B cell (primary cell): ENCODE measurements at regions not wholly inside any gene's neighbourhood (a gene's known extent, or its start where the extent isn't known, plus 50 kb on each side); places are given as distances from the start of the nearest gene placed in this dataset.

ENCODE experiments used
- ATAC-seq: fragments of 200-7000 bp; cut with Tn5 transposase; one replicate; pipeline ENCODE4 v1.10.0; 2021; ENCODE audit warnings: low read depth, mild to moderate bottlenecking, moderate number of reproducible peaks, moderate library complexity
- CTCF ChIA-PET: fragments of 350-600 bp; sonication (Branson Sonifier 250); formaldehyde crosslinking; loops from one replicate; lab custom pipeline; 2021; ENCODE audit warnings: antibody characterized with exemption, inconsistent platforms; lab: Charles Lee
- POLR2A ChIA-PET: fragments of 350-600 bp; sonication (Branson Sonifier 250); formaldehyde crosslinking; loops from one replicate; lab custom pipeline; 2021; ENCODE audit warnings: antibody characterized with exemption; lab: Charles Lee
- DNase-seq: peaks from one replicate; pipeline ENCODE4 v3.0.0; 2013
- H2AFZ ChIP-seq: 2 replicates; pipeline ENCODE4 v1.6.1; 2012; ENCODE audit warnings: mild to moderate bottlenecking, low read depth, low read length; ENCODE audit not compliant: insufficient read depth, poor library complexity, severe bottlenecking
- H3K27ac ChIP-seq, 2 donors: 1 replicate in 1 of 2; 2 replicates in 1 of 2; pipeline ENCODE4 v1.5.1; 2012 to 2013; ENCODE audit warnings: low read length in 2 of 2, mild to moderate bottlenecking in 2 of 2, moderate library complexity in 1 of 2
- H3K27me3 ChIP-seq, 4 experiments: fragments of 200-600 bp in 1 of 4; sonication (generic) in 1 of 4; replicated peaks in 1 of 4; 1 replicate in 2 of 4; 2 replicates in 2 of 4; pipeline versions ENCODE4 v1.6.1 to v1.7.0; 2013 to 2016; ENCODE audit warnings: low read length in 3 of 4, mild to moderate bottlenecking in 2 of 4, mixed read lengths in 1 of 4, moderate library complexity in 1 of 4; ENCODE audit not compliant: insufficient read depth in 4 of 4, control insufficient read depth in 3 of 4; ENCODE audit errors: control extremely low read depth in 1 of 4
- H3K36me3 ChIP-seq, 2 experiments: replicated peaks in 1 of 2; 1 replicate in 1 of 2; 2 replicates in 1 of 2; pipeline versions ENCODE4 v1.6.1 to v1.7.1; 2013; ENCODE audit warnings: low read length in 1 of 2; ENCODE audit not compliant: insufficient read depth in 2 of 2, control insufficient read depth in 1 of 2; ENCODE audit errors: control extremely low read depth in 1 of 2, extremely low read depth in 1 of 2
- H3K4me1 ChIP-seq, 2 donors: fragments of 200-600 bp in 1 of 2; sonication (generic) in 1 of 2; 1 replicate in 1 of 2; 2 replicates in 1 of 2; pipeline versions ENCODE4 v1.5.1 to v1.6.1; 2013 to 2017; ENCODE audit warnings: low read length in 2 of 2; ENCODE audit not compliant: control insufficient read depth in 2 of 2, insufficient read depth in 2 of 2
- H3K4me2 ChIP-seq: replicated peaks from 2 replicates; pipeline ENCODE3; 2012; ENCODE audit warnings: mild to moderate bottlenecking, low read depth, low read length; ENCODE audit not compliant: poor library complexity, severe bottlenecking
- H3K4me3 ChIP-seq, 5 experiments: fragments of 200-600 bp in 1 of 5; sonication (generic) in 1 of 5; 1 replicate in 3 of 5; 2 replicates in 2 of 5; pipeline versions ENCODE4 v1.5.1 to v1.7.0; 2011 to 2016; ENCODE audit warnings: low read length in 4 of 5, mild to moderate bottlenecking in 4 of 5, low read depth in 2 of 5, control low read depth in 1 of 5, moderate library complexity in 1 of 5; ENCODE audit not compliant: insufficient read depth in 1 of 5; ENCODE audit errors: control extremely low read depth in 1 of 5, extremely low read depth in 1 of 5
- H3K79me2 ChIP-seq: fragments of 200-600 bp; sonication (generic); one replicate; pipeline ENCODE4 v1.6.0; 2016; ENCODE audit warnings: low read length; ENCODE audit not compliant: control insufficient read depth, insufficient read depth
- H3K9ac ChIP-seq: fragments of 200-600 bp; sonication (generic); 2 replicates; pipeline ENCODE4 v1.6.1; 2017; ENCODE audit warnings: mild to moderate bottlenecking, low read length, moderate library complexity
- H3K9me3 ChIP-seq, 3 donors: one replicate each; pipeline versions ENCODE4 v1.6.1 to v1.7.1; 2013; ENCODE audit warnings: low read length in 2 of 3; ENCODE audit not compliant: control insufficient read depth in 2 of 3, insufficient read depth in 1 of 3; ENCODE audit errors: control extremely low read depth in 1 of 3
- H4K20me1 ChIP-seq: 2 replicates; pipeline ENCODE4 v1.6.0; 2012; ENCODE audit warnings: mild to moderate bottlenecking, low read length; ENCODE audit not compliant: insufficient read depth, control insufficient read depth, poor library complexity, severe bottlenecking
- H3K27ac Mint-ChIP-seq: one replicate; pipeline ENCODE4 v1.8.0; 2021; ENCODE audit warnings: mixed read lengths
- H3K27me3 Mint-ChIP-seq: one replicate; pipeline ENCODE4 v1.8.0; 2021; ENCODE audit warnings: mixed read lengths
- H3K4me1 Mint-ChIP-seq: one replicate; pipeline ENCODE4 v1.8.0; 2021; ENCODE audit warnings: mixed read lengths
- H3K4me3 Mint-ChIP-seq: one replicate; pipeline ENCODE4 v1.8.0; 2021; ENCODE audit warnings: mixed read lengths
- H3K9me3 Mint-ChIP-seq: one replicate; pipeline ENCODE4 v1.8.0; 2022; ENCODE audit warnings: mixed read lengths; ENCODE audit not compliant: insufficient read depth
- EZH2 ChIP-seq: IDR thresholded peaks from 2 replicates; pipeline ENCODE4 v1.6.1; 2012; ENCODE audit warnings: borderline replicate concordance, low read depth, mild to moderate bottlenecking, moderate library complexity, low read length; ENCODE audit not compliant: insufficient read depth, poor library complexity, severe bottlenecking
- WGBS: methylation state at CpG from one replicate; pipeline ENCODE4 v1.1.5; 2013; ENCODE audit warnings: missing lambda C conversion rate; ENCODE audit not compliant: insufficient coverage; 5-methylcytosine and 5-hydroxymethylcytosine counted together
- intact Hi-C: fragments of 100-400 bp; cut with micrococcal nuclease; formaldehyde crosslinking; loops from one replicate; pipeline ENCODE4 v1.10.0; 2022
- TF ChIP-seq, protein P1 (sequence below): fragments of 200-600 bp; IDR thresholded peaks from one replicate; pipeline ENCODE4 v1.8.0; 2022; ENCODE audit warnings: antibody characterized with exemption, mild to moderate bottlenecking

DNA sequence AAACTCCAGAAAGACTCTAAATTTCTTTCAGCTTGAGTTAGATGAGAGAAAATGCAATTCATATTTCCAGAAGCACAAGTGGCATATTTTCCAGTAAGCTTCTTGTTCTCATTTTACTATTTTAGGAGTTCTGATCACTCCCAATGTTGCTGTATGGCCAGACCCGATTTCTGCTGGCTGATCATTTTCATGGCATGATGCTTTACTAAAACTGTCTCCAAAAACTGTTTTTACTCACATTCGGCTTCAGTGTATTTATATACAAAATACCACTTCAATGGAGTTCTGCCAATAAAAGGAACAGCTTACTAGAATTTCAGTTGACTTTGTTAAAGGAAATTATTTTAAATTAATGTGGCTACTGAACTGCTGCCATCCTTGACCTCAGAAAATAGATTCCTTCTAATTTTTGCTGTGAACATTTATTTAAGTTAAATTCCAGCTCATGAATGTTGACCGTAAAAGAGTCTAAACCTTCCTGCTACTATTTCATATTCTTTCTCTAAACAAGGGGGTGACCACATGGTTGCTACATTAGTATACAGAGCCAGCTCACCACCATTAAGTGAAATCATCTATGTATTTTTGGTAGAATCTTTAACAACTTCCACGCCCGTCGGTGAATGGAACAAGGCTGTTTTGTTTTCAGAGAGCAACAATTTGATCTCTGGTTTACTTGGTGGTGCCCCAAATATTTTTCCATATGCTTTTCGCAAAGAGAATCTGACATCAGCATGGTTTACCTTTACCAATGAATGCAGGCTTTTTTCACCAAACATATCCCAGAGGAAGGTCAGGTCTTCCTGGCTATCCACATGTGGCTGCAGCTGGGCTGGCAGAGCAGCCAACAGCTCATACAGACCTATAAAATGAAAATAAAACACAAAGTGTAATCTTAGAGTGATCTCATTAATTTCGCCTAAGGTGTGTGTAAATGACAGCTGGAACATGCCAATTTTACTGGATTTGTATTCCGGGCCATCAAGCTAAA lies 101.2 kb downstream of the MPP7 start:
- ChIA-PET CTCF (interaction anchor here (0.7 to 0.8 kb wide), 2 partner anchors 20 to 189 kb away, joined by 3 read pairs; no protein-coding TSS in a partner anchor), POLR2A (no interaction called here)
- no peaks in the 10 kb centered on the region for H4K20me1 ChIP-seq
- DNase-seq (no peak), ATAC-seq (no peak)
- no peaks in the 10 kb centered on the region for H3K9me3 Mint-ChIP-seq
- H3K4me3 Mint-ChIP-seq = no peak overlapping the region
- TF ChIP-seq, protein P1, sequence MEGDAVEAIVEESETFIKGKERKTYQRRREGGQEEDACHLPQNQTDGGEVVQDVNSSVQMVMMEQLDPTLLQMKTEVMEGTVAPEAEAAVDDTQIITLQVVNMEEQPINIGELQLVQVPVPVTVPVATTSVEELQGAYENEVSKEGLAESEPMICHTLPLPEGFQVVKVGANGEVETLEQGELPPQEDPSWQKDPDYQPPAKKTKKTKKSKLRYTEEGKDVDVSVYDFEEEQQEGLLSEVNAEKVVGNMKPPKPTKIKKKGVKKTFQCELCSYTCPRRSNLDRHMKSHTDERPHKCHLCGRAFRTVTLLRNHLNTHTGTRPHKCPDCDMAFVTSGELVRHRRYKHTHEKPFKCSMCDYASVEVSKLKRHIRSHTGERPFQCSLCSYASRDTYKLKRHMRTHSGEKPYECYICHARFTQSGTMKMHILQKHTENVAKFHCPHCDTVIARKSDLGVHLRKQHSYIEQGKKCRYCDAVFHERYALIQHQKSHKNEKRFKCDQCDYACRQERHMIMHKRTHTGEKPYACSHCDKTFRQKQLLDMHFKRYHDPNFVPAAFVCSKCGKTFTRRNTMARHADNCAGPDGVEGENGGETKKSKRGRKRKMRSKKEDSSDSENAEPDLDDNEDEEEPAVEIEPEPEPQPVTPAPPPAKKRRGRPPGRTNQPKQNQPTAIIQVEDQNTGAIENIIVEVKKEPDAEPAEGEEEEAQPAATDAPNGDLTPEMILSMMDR = no peak
- no peak for TF ChIP-seq EZH2
- no peaks in the 10 kb centered on the region for H3K4me1 Mint-ChIP-seq
- H3K27ac ChIP-seq = no peak overlapping the region
- H3K27ac Mint-ChIP-seq = no peak overlapping the region
- H3K36me3 ChIP-seq = no peaks in the 10 kb centered on the region
- 100% methylated on average over 1 of the region's 9 CpGs for WGBS
- no peak overlapping the region for H2AFZ ChIP-seq
- no peaks in the 10 kb centered on the region for H3K4me1 ChIP-seq
- H3K4me3 ChIP-seq = no peak overlapping the region
- no peak overlapping the region for H3K9ac ChIP-seq
- H3K27me3 Mint-ChIP-seq = no peaks in the 10 kb centered on the region
- H3K27me3 ChIP-seq = no peaks in the 10 kb centered on the region
- H3K9me3 ChIP-seq = no peaks in the 10 kb centered on the region
- no peaks in the 10 kb centered on the region for H3K79me2 ChIP-seq
- H3K4me2 ChIP-seq = no peak overlapping the region
- intact Hi-C loops = no loop called here

DNA sequence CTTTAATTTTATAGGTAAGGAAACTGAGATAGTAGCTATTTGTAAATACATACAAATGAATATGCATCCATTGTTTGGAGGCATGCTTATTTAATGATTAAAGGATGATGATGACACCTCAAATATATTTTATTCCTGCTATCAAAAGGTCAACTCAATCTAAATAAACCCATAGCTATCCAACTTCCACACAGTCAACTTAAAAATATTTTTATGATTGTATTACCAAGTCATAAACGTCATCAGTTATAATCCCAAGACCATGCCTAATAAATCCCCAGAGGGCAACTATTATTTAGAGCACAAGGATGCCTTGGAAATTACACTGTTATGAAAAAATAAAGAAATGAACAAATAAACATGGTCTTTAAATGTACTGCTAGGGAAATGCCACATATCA lies 102.1 kb downstream of the MPP7 start:
- H3K9ac ChIP-seq = no peak overlapping the region
- no peaks in the 10 kb centered on the region for H4K20me1 ChIP-seq
- no peaks in the 10 kb centered on the region for H3K9me3 Mint-ChIP-seq
- H3K27me3 Mint-ChIP-seq = no peaks in the 10 kb centered on the region
- H3K27ac Mint-ChIP-seq = no peak overlapping the region
- DNase-seq (no peak), ATAC-seq (no peak)
- intact Hi-C loops = no loop called here
- no peak overlapping the region for H3K4me3 Mint-ChIP-seq
- no peaks in the 10 kb centered on the region for H3K36me3 ChIP-seq
- TF ChIP-seq EZH2 = no peak
- TF ChIP-seq, protein P1 = no peak
- H3K79me2 ChIP-seq = no peaks in the 10 kb centered on the region
- H2AFZ ChIP-seq = no peak overlapping the region
- no peak overlapping the region for H3K4me2 ChIP-seq
- H3K27me3 ChIP-seq = no peaks in the 10 kb centered on the region
- WGBS = no CpG with 5 or more reads among the region's 1 CpG
- no peaks in the 10 kb centered on the region for H3K4me1 Mint-ChIP-seq
- H3K4me1 ChIP-seq = no peaks in the 10 kb centered on the region
- ChIA-PET CTCF (interaction anchor here (2.5 kb wide), 1 partner anchor 21 kb away, joined by 7 read pairs; no protein-coding TSS in a partner anchor), POLR2A (no interaction called here)
- H3K27ac ChIP-seq = no peak overlapping the region
- H3K4me3 ChIP-seq = no peak overlapping the region
- no peaks in the 10 kb centered on the region for H3K9me3 ChIP-seq
